Astrocyte (in vitro differentiated cells and primary cell): ENCODE measurements at regions not wholly inside any gene's neighbourhood (a gene's known extent, or its start where the extent isn't known, plus 50 kb on each side); places are given as distances from the start of the nearest gene placed in this dataset.

Experiments
- DNase-seq: peaks from one replicate; pipeline ENCODE4 v3.0.0-alpha.2; 2010; ENCODE audit warnings: low read depth
- FAIRE-seq: peaks from 2 replicates; lab custom pipeline; 2011; peaks lifted over from hg19 to GRCh38; lab: Jason Lieb, UNC
- H2AFZ ChIP-seq: 2 replicates; pipeline ENCODE4 v1.6.0; 2012; ENCODE audit warnings: low read depth, low read length, inconsistent platforms
- H3K27ac ChIP-seq: 2 replicates; pipeline ENCODE4 v1.5.1; 2011; ENCODE audit warnings: low read depth, low read length, inconsistent platforms
- H3K27me3 ChIP-seq: 2 replicates; pipeline ENCODE4 v1.6.0; 2011; ENCODE audit warnings: low read length, inconsistent platforms; ENCODE audit not compliant: insufficient read depth
- H3K36me3 ChIP-seq: 2 replicates; pipeline ENCODE4 v1.5.1; 2011; ENCODE audit warnings: low read length, inconsistent platforms; ENCODE audit not compliant: insufficient read depth
- H3K4me1 ChIP-seq: 2 replicates; pipeline ENCODE4 v1.5.1; 2011; ENCODE audit warnings: low read length, inconsistent platforms; ENCODE audit not compliant: insufficient read depth
- H3K4me2 ChIP-seq: 2 replicates; pipeline ENCODE4 v1.6.0; 2012; ENCODE audit warnings: low read length, inconsistent platforms
- H3K4me3 ChIP-seq: 2 replicates; pipeline ENCODE4 v1.5.1; 2011; ENCODE audit warnings: low read depth, mild to moderate bottlenecking, low read length, inconsistent platforms; ENCODE audit not compliant: insufficient read depth
- H3K79me2 ChIP-seq: 2 replicates; pipeline ENCODE4 v1.6.0; 2012; ENCODE audit warnings: mild to moderate bottlenecking, low read length, inconsistent platforms; ENCODE audit not compliant: insufficient read depth
- H3K9ac ChIP-seq: 2 replicates; pipeline ENCODE4 v1.6.0; 2012; ENCODE audit warnings: mild to moderate bottlenecking, low read length, inconsistent platforms
- H3K9me3 ChIP-seq: 2 replicates; pipeline ENCODE4 v1.5.1; 2012; ENCODE audit warnings: low read depth, mild to moderate bottlenecking, low read length, inconsistent platforms; ENCODE audit not compliant: insufficient read depth
- H4K20me1 ChIP-seq: 2 replicates; pipeline ENCODE4 v1.6.0; 2012; ENCODE audit warnings: low read length, inconsistent platforms; ENCODE audit not compliant: insufficient read depth
- H3K27ac Mint-ChIP-seq: one replicate; pipeline ENCODE4 v1.8.0; 2021; ENCODE audit warnings: mild to moderate bottlenecking, mixed read lengths; ENCODE audit not compliant: unreplicated experiment
- H3K27me3 Mint-ChIP-seq: one replicate; pipeline ENCODE4 v1.8.0; 2021; ENCODE audit warnings: low read depth, mixed read lengths; ENCODE audit not compliant: unreplicated experiment
- H3K36me3 Mint-ChIP-seq: one replicate; pipeline ENCODE4 v1.8.0; 2021; ENCODE audit warnings: low read depth, mixed read lengths; ENCODE audit not compliant: unreplicated experiment
- H3K4me1 Mint-ChIP-seq: one replicate; pipeline ENCODE4 v1.8.0; 2021; ENCODE audit warnings: low read depth, mixed read lengths; ENCODE audit not compliant: unreplicated experiment
- H3K4me3 Mint-ChIP-seq: one replicate; pipeline ENCODE4 v1.8.0; 2021; ENCODE audit warnings: mild to moderate bottlenecking, moderate library complexity, mixed read lengths; ENCODE audit not compliant: unreplicated experiment
- H3K9me3 Mint-ChIP-seq: one replicate; pipeline ENCODE4 v1.8.0; 2021; ENCODE audit warnings: mild to moderate bottlenecking, mixed read lengths; ENCODE audit not compliant: unreplicated experiment
- EZH2 ChIP-seq: IDR thresholded peaks from 2 replicates; pipeline ENCODE4 v1.6.1; 2012; ENCODE audit warnings: mild to moderate bottlenecking, low read length, inconsistent platforms; ENCODE audit not compliant: insufficient read depth
- TF ChIP-seq, protein P1 (sequence below): IDR thresholded peaks from 2 replicates; pipeline ENCODE4 v1.5.1; 2011; ENCODE audit warnings: low read depth, mild to moderate bottlenecking, inconsistent platforms, low read length, moderate library complexity; ENCODE audit not compliant: insufficient read depth

- Histone ChIP-seq H4K20me1 (no peaks in the 10 kb centered on the region), H3K9me3 (no peaks in the 10 kb centered on the region), H3K4me3 (no peak overlapping the region), H3K79me2 (no peaks in the 10 kb centered on the region), H3K9ac (no peak overlapping the region), H3K4me1 (no peaks in the 10 kb centered on the region), H3K4me2 (no peak overlapping the region), H3K27ac (no peak overlapping the region), H3K27me3 (no peaks in the 10 kb centered on the region), H3K36me3 (no peaks in the 10 kb centered on the region), H2AFZ (no peak overlapping the region)
- DNase-seq (no peak), FAIRE-seq (no peak)
- TF ChIP-seq EZH2, result no peak
- TF ChIP-seq, protein P1, sequence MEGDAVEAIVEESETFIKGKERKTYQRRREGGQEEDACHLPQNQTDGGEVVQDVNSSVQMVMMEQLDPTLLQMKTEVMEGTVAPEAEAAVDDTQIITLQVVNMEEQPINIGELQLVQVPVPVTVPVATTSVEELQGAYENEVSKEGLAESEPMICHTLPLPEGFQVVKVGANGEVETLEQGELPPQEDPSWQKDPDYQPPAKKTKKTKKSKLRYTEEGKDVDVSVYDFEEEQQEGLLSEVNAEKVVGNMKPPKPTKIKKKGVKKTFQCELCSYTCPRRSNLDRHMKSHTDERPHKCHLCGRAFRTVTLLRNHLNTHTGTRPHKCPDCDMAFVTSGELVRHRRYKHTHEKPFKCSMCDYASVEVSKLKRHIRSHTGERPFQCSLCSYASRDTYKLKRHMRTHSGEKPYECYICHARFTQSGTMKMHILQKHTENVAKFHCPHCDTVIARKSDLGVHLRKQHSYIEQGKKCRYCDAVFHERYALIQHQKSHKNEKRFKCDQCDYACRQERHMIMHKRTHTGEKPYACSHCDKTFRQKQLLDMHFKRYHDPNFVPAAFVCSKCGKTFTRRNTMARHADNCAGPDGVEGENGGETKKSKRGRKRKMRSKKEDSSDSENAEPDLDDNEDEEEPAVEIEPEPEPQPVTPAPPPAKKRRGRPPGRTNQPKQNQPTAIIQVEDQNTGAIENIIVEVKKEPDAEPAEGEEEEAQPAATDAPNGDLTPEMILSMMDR, result no peak
- H3K9me3 Mint-ChIP-seq, result no peaks in the 10 kb centered on the region
- no peak overlapping the region for H3K27ac Mint-ChIP-seq
- no peaks in the 10 kb centered on the region for H3K36me3 Mint-ChIP-seq
- H3K4me3 Mint-ChIP-seq, result no peak overlapping the region
- H3K27me3 Mint-ChIP-seq, result no peaks in the 10 kb centered on the region
- no peaks in the 10 kb centered on the region for H3K4me1 Mint-ChIP-seq
These were observed 628.3 kb upstream of the CHORDC1 start for GRCh38 chr11:90851196-90851595.

- H2AFZ ChIP-seq, result no peak overlapping the region
- no peaks in the 10 kb centered on the region for H3K36me3 ChIP-seq
- no peak overlapping the region for H3K4me3 ChIP-seq
- DNase-seq (no peak), FAIRE-seq (no peak)
- H3K9ac ChIP-seq, result no peak overlapping the region
- Mint-ChIP-seq H3K27ac (no peak overlapping the region), H3K36me3 (no peaks in the 10 kb centered on the region), H3K4me1 (no peaks in the 10 kb centered on the region), H3K27me3 (no peaks in the 10 kb centered on the region), H3K9me3 (no peaks in the 10 kb centered on the region), H3K4me3 (no peak overlapping the region)
- no peaks in the 10 kb centered on the region for H3K9me3 ChIP-seq
- H3K4me1 ChIP-seq, result no peaks in the 10 kb centered on the region
- TF ChIP-seq, protein P1, result no peak
- no peak for TF ChIP-seq EZH2
- H3K4me2 ChIP-seq, result no peak overlapping the region
- no peaks in the 10 kb centered on the region for H3K27me3 ChIP-seq
- no peaks in the 10 kb centered on the region for H4K20me1 ChIP-seq
- H3K79me2 ChIP-seq, result no peaks in the 10 kb centered on the region
- H3K27ac ChIP-seq, result no peak overlapping the region
These were observed 626.5 kb upstream of the CHORDC1 start for GRCh38 chr11:90849312-90849711.

GRCh38 chr11:90847268-90847886 lies 624.5 kb upstream of the CHORDC1 start:
- no peak for FAIRE-seq
- H3K4me1 Mint-ChIP-seq, result no peaks in the 10 kb centered on the region

More at GRCh38 chr11:90847268-90847886, 624.5 kb upstream of the CHORDC1 start:
- Histone ChIP-seq H3K4me3 (no peak overlapping the region), H3K27me3 (no peaks in the 10 kb centered on the region), H3K4me1 (no peaks in the 10 kb centered on the region), H3K4me2 (no peak overlapping the region), H3K9me3 (no peaks in the 10 kb centered on the region), H3K27ac (no peak overlapping the region), H3K9ac (no peak overlapping the region), H3K79me2 (no peaks in the 10 kb centered on the region), H3K36me3 (no peaks in the 10 kb centered on the region), H4K20me1 (no peaks in the 10 kb centered on the region), H2AFZ (no peak overlapping the region)
- no peak for DNase-seq
- Mint-ChIP-seq H3K9me3 (no peaks in the 10 kb centered on the region), H3K36me3 (no peaks in the 10 kb centered on the region), H3K27ac (no peak overlapping the region), H3K4me3 (no peak overlapping the region), H3K27me3 (no peaks in the 10 kb centered on the region)
- TF ChIP-seq EZH2, result no peak
- TF ChIP-seq, protein P1, result no peak
